Activated T-helper 2 cell treated with anti-CD3 and anti-CD28 coated beads, Interferon-gamma antibody, Interleukin-2, Interleukin-4, amounts not matched to agents 10 μg/mL and 5 μg/mL and 100 μg/mL, durations not matched to agents 14 hours and 24 hours and 36 hours (primary cell): ENCODE measurements at regions not wholly inside any gene's neighbourhood (a gene's known extent, or its start where the extent isn't known, plus 50 kb on each side); places are given as distances from the start of the nearest gene placed in this dataset.

Experiments used
- DNase-seq: peaks from one replicate; pipeline ENCODE4 v3.0.0; 2021; ENCODE audit warnings: low spot score
- H3K27ac Mint-ChIP-seq: one replicate; pipeline ENCODE4 v1.8.0; 2021; ENCODE audit warnings: mixed read lengths
- H3K27me3 Mint-ChIP-seq: one replicate; pipeline ENCODE4 v1.8.0; 2021; ENCODE audit warnings: low read depth, mixed read lengths
- H3K36me3 Mint-ChIP-seq: one replicate; pipeline ENCODE4 v1.8.0; 2021; ENCODE audit warnings: low read depth, mixed read lengths
- H3K4me1 Mint-ChIP-seq: one replicate; pipeline ENCODE4 v1.8.0; 2021; ENCODE audit warnings: low read depth, mixed read lengths
- H3K4me3 Mint-ChIP-seq: one replicate; pipeline ENCODE4 v1.8.0; 2021; ENCODE audit warnings: low read depth, mild to moderate bottlenecking, moderate library complexity, mixed read lengths
- H3K9me3 Mint-ChIP-seq: one replicate; pipeline ENCODE4 v1.8.0; 2021; ENCODE audit warnings: mixed read lengths
- intact Hi-C: fragments of 100-400 bp; cut with micrococcal nuclease; formaldehyde crosslinking; loops from one replicate; pipeline ENCODE4 v1.15.1; 2023

DNA sequence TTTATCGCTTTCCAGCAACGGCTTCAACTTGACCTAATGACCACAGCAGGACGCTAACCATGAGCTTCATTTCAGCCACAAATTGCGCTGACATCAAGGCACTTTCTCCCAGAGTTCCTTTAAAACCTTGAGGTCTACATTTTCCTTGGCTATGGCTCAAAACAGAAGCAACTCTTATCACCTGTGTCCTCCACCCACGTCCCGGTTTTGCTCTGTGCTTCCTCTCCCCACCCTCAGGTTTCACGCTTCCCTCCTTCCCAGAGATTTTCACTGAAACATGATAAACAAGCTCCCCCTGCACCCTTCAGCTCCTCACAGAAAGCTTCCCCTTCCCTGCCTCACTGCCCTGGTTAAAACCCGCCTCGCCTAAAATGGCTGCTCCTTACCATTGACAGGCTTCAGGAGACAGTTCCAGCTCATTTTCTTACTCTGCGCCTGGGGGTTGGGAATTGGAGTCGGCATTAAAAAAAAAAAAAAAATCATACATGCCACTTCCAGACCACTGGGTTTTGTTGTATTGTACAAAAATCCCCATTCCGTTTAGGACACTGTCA is 229.5 kb downstream of the UBE3D start:
- Mint-ChIP-seq H3K4me3 (no peak overlapping the region), H3K27me3 (no peaks in the 10 kb centered on the region), H3K9me3 (no peaks in the 10 kb centered on the region), H3K4me1 (no peaks in the 10 kb centered on the region), H3K27ac (no peak overlapping the region), H3K36me3 (no peaks in the 10 kb centered on the region)
- intact Hi-C loops = no loop called here
- DNase-seq = no peak

DNA sequence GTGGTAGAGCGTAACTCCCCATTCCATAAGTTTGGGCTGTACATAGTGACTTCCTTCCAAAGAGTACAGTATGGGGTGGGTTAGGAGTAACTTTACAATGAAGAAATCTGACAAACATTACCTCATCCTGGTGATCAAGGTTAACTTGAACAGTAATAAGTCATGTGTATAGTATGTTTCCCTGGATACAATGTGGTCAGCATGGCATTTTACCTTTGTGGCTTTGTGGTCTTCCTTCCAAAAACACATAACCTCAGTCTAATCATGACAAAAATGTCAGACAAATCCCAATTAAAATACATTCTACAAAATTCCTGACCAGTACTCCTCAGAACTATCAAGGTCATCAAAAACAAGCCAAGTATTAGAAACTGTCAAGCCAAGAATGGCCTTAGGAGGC is 225.1 kb downstream of the UBE3D start:
- intact Hi-C loops = no loop called here
- no peaks in the 10 kb centered on the region for H3K9me3 Mint-ChIP-seq
- H3K27me3 Mint-ChIP-seq = no peaks in the 10 kb centered on the region

GRCh38 chr6:82841309-82841708 is 224.3 kb downstream of the UBE3D start:
- H3K27ac Mint-ChIP-seq = no peak overlapping the region
- H3K4me1 Mint-ChIP-seq = no peaks in the 10 kb centered on the region
- intact Hi-C loops = no loop called here
- H3K9me3 Mint-ChIP-seq = no peaks in the 10 kb centered on the region
- no peaks in the 10 kb centered on the region for H3K36me3 Mint-ChIP-seq
- no peak for DNase-seq
- H3K27me3 Mint-ChIP-seq = no peaks in the 10 kb centered on the region
- H3K4me3 Mint-ChIP-seq = no peak overlapping the region

More for the DNA sequence above, 225.1 kb downstream of the UBE3D start:
- Mint-ChIP-seq H3K4me3 (no peak overlapping the region), H3K27ac (no peak overlapping the region), H3K4me1 (no peaks in the 10 kb centered on the region), H3K36me3 (no peaks in the 10 kb centered on the region)
- no peak for DNase-seq
